Keratinocyte (primary cell): ENCODE measurements at regions not wholly inside any gene's neighbourhood (a gene's known extent, or its start where the extent isn't known, plus 50 kb on each side); places are given as distances from the start of the nearest gene placed in this dataset.

Source experiments
- DNase-seq: peaks from one replicate; pipeline ENCODE4 v3.0.0-alpha.2; 2011; ENCODE audit warnings: low read depth, missing footprints, low spot score
- FAIRE-seq: peaks from 2 replicates; lab custom pipeline; 2011; peaks lifted over from hg19 to GRCh38; lab: Jason Lieb, UNC
- H2AFZ ChIP-seq: 2 replicates; pipeline ENCODE4 v1.6.0; 2012; ENCODE audit warnings: low read length, control low read depth, inconsistent platforms; ENCODE audit not compliant: control insufficient read depth
- H3K27ac ChIP-seq: 2 replicates; pipeline ENCODE4 v1.5.1; 2011; ENCODE audit warnings: low read length; ENCODE audit not compliant: control insufficient read depth, insufficient read depth
- H3K27me3 ChIP-seq: 3 replicates; pipeline ENCODE4 v1.6.0; 2011; ENCODE audit warnings: low read length; ENCODE audit not compliant: control insufficient read depth, insufficient read depth; ENCODE audit errors: extremely low read depth
- H3K36me3 ChIP-seq, 2 experiments: 2 replicates in 1 of 2; 3 replicates in 1 of 2; pipeline ENCODE4 v1.5.1; 2011; ENCODE audit warnings: low read length in 2 of 2, mild to moderate bottlenecking in 1 of 2; ENCODE audit not compliant: control insufficient read depth in 2 of 2, insufficient read depth in 2 of 2; ENCODE audit errors: extremely low read depth in 1 of 2
- H3K4me1 ChIP-seq: 3 replicates; pipeline ENCODE4 v1.5.1; 2011; ENCODE audit warnings: low read length; ENCODE audit not compliant: control insufficient read depth, insufficient read depth; ENCODE audit errors: extremely low read depth
- H3K4me2 ChIP-seq: 3 replicates; pipeline ENCODE4 v1.6.0; 2011; ENCODE audit warnings: low read depth, low read length; ENCODE audit not compliant: control insufficient read depth, insufficient read depth; ENCODE audit errors: extremely low read depth
- H3K4me3 ChIP-seq, 3 experiments: fragments of 200-600 bp in 1 of 3; sonication (generic) in 1 of 3; 2 replicates in 2 of 3; 3 replicates in 1 of 3; pipeline ENCODE4 v1.5.1; 2011 to 2016; ENCODE audit warnings: low read length in 3 of 3, mild to moderate bottlenecking in 3 of 3, control low read depth in 2 of 3, inconsistent platforms in 1 of 3, low read depth in 1 of 3, mixed read lengths in 1 of 3, mixed run types in 1 of 3, moderate library complexity in 1 of 3; ENCODE audit not compliant: control insufficient read depth in 2 of 3, insufficient read depth in 2 of 3; ENCODE audit errors: extremely low read depth in 1 of 3
- H3K79me2 ChIP-seq: 2 replicates; pipeline ENCODE4 v1.6.0; 2012; ENCODE audit warnings: low read length; ENCODE audit not compliant: control insufficient read depth, insufficient read depth
- H3K9ac ChIP-seq: 3 replicates; pipeline ENCODE4 v1.6.0; 2011; ENCODE audit warnings: low read length; ENCODE audit not compliant: control insufficient read depth, insufficient read depth; ENCODE audit errors: extremely low read depth
- H3K9me1 ChIP-seq: 3 replicates; pipeline ENCODE4 v1.6.0; 2011; ENCODE audit warnings: low read length; ENCODE audit not compliant: control insufficient read depth, insufficient read depth; ENCODE audit errors: extremely low read depth
- H3K9me3 ChIP-seq: 2 replicates; pipeline ENCODE4 v1.5.1; 2012; ENCODE audit warnings: low read depth, low read length; ENCODE audit not compliant: control insufficient read depth
- H4K20me1 ChIP-seq: 3 replicates; pipeline ENCODE4 v1.6.0; 2011; ENCODE audit warnings: low read length; ENCODE audit not compliant: control insufficient read depth, insufficient read depth; ENCODE audit errors: extremely low read depth
- CTCF ChIP-seq, 3 experiments: IDR thresholded peaks in 1 of 3; conservative IDR thresholded peaks in 1 of 3; optimal IDR thresholded peaks in 1 of 3; 2 replicates in 2 of 3; 3 replicates in 1 of 3; pipeline versions ENCODE3 to v1.5.1; 2011; ENCODE audit warnings: low read length in 3 of 3, mild to moderate bottlenecking in 3 of 3, moderate library complexity in 2 of 3, control low read depth in 1 of 3, inconsistent platforms in 1 of 3; ENCODE audit not compliant: insufficient read depth in 2 of 3; ENCODE audit errors: extremely low read depth in 1 of 3
- EZH2 ChIP-seq: IDR thresholded peaks from one replicate; pipeline ENCODE4 v1.6.1; 2012; ENCODE audit warnings: inconsistent platforms, mild to moderate bottlenecking, low read length, moderate library complexity
- dilution Hi-C: fragments of 300-500 bp; cut with MboI; formaldehyde crosslinking; loops from one replicate; pipeline ENCODE4 v1.7.0; 2020; ENCODE audit warnings: low sequenced_read_pairs; ENCODE audit not compliant: extremely low pct_ligation_motif_present

GRCh38 chr6:15090745-15091384, 155.0 kb upstream of the JARID2 start:
- no peaks in the 10 kb centered on the region for H3K9me3 ChIP-seq
- H3K9me1 ChIP-seq, result no peaks in the 10 kb centered on the region
- no peak overlapping the region for H3K9ac ChIP-seq
- DNase-seq (no peak), FAIRE-seq (no peak)
- no peaks in the 10 kb centered on the region for H3K36me3 ChIP-seq
- no peaks in the 10 kb centered on the region for H3K79me2 ChIP-seq
- TF ChIP-seq CTCF (optimal IDR thresholded peaks at IDR 0.05 in 1 of 3, IDR thresholded peaks at IDR 0.05 in 1 of 3, conservative IDR thresholded peaks at IDR 0.05 in 1 of 3; ENCODE audit: extremely low read depth in 1 of 3, insufficient read depth in 2 of 3, low read length in 3 of 3) (no peak), EZH2 (no peak)
- H3K4me2 ChIP-seq, result no peak overlapping the region
- dilution Hi-C loops, result no loop called here
- H3K27me3 ChIP-seq, result no peaks in the 10 kb centered on the region
- H3K4me1 ChIP-seq, result peaks cover 15% of the 10 kb centered on the region
- no peak overlapping the region for H3K4me3 ChIP-seq
- no peak overlapping the region for H3K27ac ChIP-seq
- no peaks in the 10 kb centered on the region for H4K20me1 ChIP-seq
- H2AFZ ChIP-seq, result no peak overlapping the region

GRCh38 chr6:15096894-15097837, 148.7 kb upstream of the JARID2 start:
- DNase-seq, result peak; percentile 23

More at GRCh38 chr6:15096894-15097837, 148.7 kb upstream of the JARID2 start:
- Histone ChIP-seq H4K20me1 (no peaks in the 10 kb centered on the region), H3K79me2 (no peaks in the 10 kb centered on the region), H3K4me3 (no peak overlapping the region), H3K27ac (no peak overlapping the region), H3K9ac (no peak overlapping the region), H3K9me3 (no peaks in the 10 kb centered on the region), H3K9me1 (no peaks in the 10 kb centered on the region), H3K4me1 (peaks cover 8% of the 10 kb centered on the region), H3K36me3 (no peaks in the 10 kb centered on the region), H2AFZ (peak overlapping the region; percentile 17), H3K4me2 (no peak overlapping the region), H3K27me3 (no peaks in the 10 kb centered on the region)
- FAIRE-seq, result peak; percentile 56
- TF ChIP-seq CTCF (optimal IDR thresholded peaks at IDR 0.05 in 1 of 3, IDR thresholded peaks at IDR 0.05 in 1 of 3, conservative IDR thresholded peaks at IDR 0.05 in 1 of 3; ENCODE audit: extremely low read depth in 1 of 3, insufficient read depth in 2 of 3, low read length in 3 of 3), result no peak
- dilution Hi-C loops, result no loop called here
